B cell (primary cell): ENCODE measurements at regions not wholly inside any gene's neighbourhood (a gene's known extent, or its start where the extent isn't known, plus 50 kb on each side); places are given as distances from the start of the nearest gene placed in this dataset.

Experiments
- ATAC-seq: fragments of 200-7000 bp; cut with Tn5 transposase; one replicate; pipeline ENCODE4 v1.10.0; 2021; ENCODE audit warnings: low read depth, mild to moderate bottlenecking, moderate number of reproducible peaks, moderate library complexity
- CTCF ChIA-PET: fragments of 350-600 bp; sonication (Branson Sonifier 250); formaldehyde crosslinking; loops from one replicate; lab custom pipeline; 2021; ENCODE audit warnings: antibody characterized with exemption, inconsistent platforms; lab: Charles Lee
- POLR2A ChIA-PET: fragments of 350-600 bp; sonication (Branson Sonifier 250); formaldehyde crosslinking; loops from one replicate; lab custom pipeline; 2021; ENCODE audit warnings: antibody characterized with exemption; lab: Charles Lee
- DNase-seq: peaks from one replicate; pipeline ENCODE4 v3.0.0; 2013
- H2AFZ ChIP-seq: 2 replicates; pipeline ENCODE4 v1.6.1; 2012; ENCODE audit warnings: mild to moderate bottlenecking, low read depth, low read length; ENCODE audit not compliant: insufficient read depth, poor library complexity, severe bottlenecking
- H3K27ac ChIP-seq, 2 donors: 1 replicate in 1 of 2; 2 replicates in 1 of 2; pipeline ENCODE4 v1.5.1; 2012 to 2013; ENCODE audit warnings: low read length in 2 of 2, mild to moderate bottlenecking in 2 of 2, moderate library complexity in 1 of 2
- H3K27me3 ChIP-seq, 4 experiments: fragments of 200-600 bp in 1 of 4; sonication (generic) in 1 of 4; replicated peaks in 1 of 4; 1 replicate in 2 of 4; 2 replicates in 2 of 4; pipeline versions ENCODE4 v1.6.1 to v1.7.0; 2013 to 2016; ENCODE audit warnings: low read length in 3 of 4, mild to moderate bottlenecking in 2 of 4, mixed read lengths in 1 of 4, moderate library complexity in 1 of 4; ENCODE audit not compliant: insufficient read depth in 4 of 4, control insufficient read depth in 3 of 4; ENCODE audit errors: control extremely low read depth in 1 of 4
- H3K36me3 ChIP-seq, 2 experiments: replicated peaks in 1 of 2; 1 replicate in 1 of 2; 2 replicates in 1 of 2; pipeline versions ENCODE4 v1.6.1 to v1.7.1; 2013; ENCODE audit warnings: low read length in 1 of 2; ENCODE audit not compliant: insufficient read depth in 2 of 2, control insufficient read depth in 1 of 2; ENCODE audit errors: control extremely low read depth in 1 of 2, extremely low read depth in 1 of 2
- H3K4me1 ChIP-seq, 2 donors: fragments of 200-600 bp in 1 of 2; sonication (generic) in 1 of 2; 1 replicate in 1 of 2; 2 replicates in 1 of 2; pipeline versions ENCODE4 v1.5.1 to v1.6.1; 2013 to 2017; ENCODE audit warnings: low read length in 2 of 2; ENCODE audit not compliant: control insufficient read depth in 2 of 2, insufficient read depth in 2 of 2
- H3K4me2 ChIP-seq: replicated peaks from 2 replicates; pipeline ENCODE3; 2012; ENCODE audit warnings: mild to moderate bottlenecking, low read depth, low read length; ENCODE audit not compliant: poor library complexity, severe bottlenecking
- H3K4me3 ChIP-seq, 5 experiments: fragments of 200-600 bp in 1 of 5; sonication (generic) in 1 of 5; 1 replicate in 3 of 5; 2 replicates in 2 of 5; pipeline versions ENCODE4 v1.5.1 to v1.7.0; 2011 to 2016; ENCODE audit warnings: low read length in 4 of 5, mild to moderate bottlenecking in 4 of 5, low read depth in 2 of 5, control low read depth in 1 of 5, moderate library complexity in 1 of 5; ENCODE audit not compliant: insufficient read depth in 1 of 5; ENCODE audit errors: control extremely low read depth in 1 of 5, extremely low read depth in 1 of 5
- H3K79me2 ChIP-seq: fragments of 200-600 bp; sonication (generic); one replicate; pipeline ENCODE4 v1.6.0; 2016; ENCODE audit warnings: low read length; ENCODE audit not compliant: control insufficient read depth, insufficient read depth
- H3K9ac ChIP-seq: fragments of 200-600 bp; sonication (generic); 2 replicates; pipeline ENCODE4 v1.6.1; 2017; ENCODE audit warnings: mild to moderate bottlenecking, low read length, moderate library complexity
- H3K9me3 ChIP-seq, 3 donors: one replicate each; pipeline versions ENCODE4 v1.6.1 to v1.7.1; 2013; ENCODE audit warnings: low read length in 2 of 3; ENCODE audit not compliant: control insufficient read depth in 2 of 3, insufficient read depth in 1 of 3; ENCODE audit errors: control extremely low read depth in 1 of 3
- H4K20me1 ChIP-seq: 2 replicates; pipeline ENCODE4 v1.6.0; 2012; ENCODE audit warnings: mild to moderate bottlenecking, low read length; ENCODE audit not compliant: insufficient read depth, control insufficient read depth, poor library complexity, severe bottlenecking
- H3K27ac Mint-ChIP-seq: one replicate; pipeline ENCODE4 v1.8.0; 2021; ENCODE audit warnings: mixed read lengths
- H3K27me3 Mint-ChIP-seq: one replicate; pipeline ENCODE4 v1.8.0; 2021; ENCODE audit warnings: mixed read lengths
- H3K4me1 Mint-ChIP-seq: one replicate; pipeline ENCODE4 v1.8.0; 2021; ENCODE audit warnings: mixed read lengths
- H3K4me3 Mint-ChIP-seq: one replicate; pipeline ENCODE4 v1.8.0; 2021; ENCODE audit warnings: mixed read lengths
- H3K9me3 Mint-ChIP-seq: one replicate; pipeline ENCODE4 v1.8.0; 2022; ENCODE audit warnings: mixed read lengths; ENCODE audit not compliant: insufficient read depth
- CTCF ChIP-seq: fragments of 200-600 bp; IDR thresholded peaks from one replicate; pipeline ENCODE4 v1.8.0; 2022; ENCODE audit warnings: antibody characterized with exemption, mild to moderate bottlenecking
- EZH2 ChIP-seq: IDR thresholded peaks from 2 replicates; pipeline ENCODE4 v1.6.1; 2012; ENCODE audit warnings: borderline replicate concordance, low read depth, mild to moderate bottlenecking, moderate library complexity, low read length; ENCODE audit not compliant: insufficient read depth, poor library complexity, severe bottlenecking
- WGBS: methylation state at CpG from one replicate; pipeline ENCODE4 v1.1.5; 2013; ENCODE audit warnings: missing lambda C conversion rate; ENCODE audit not compliant: insufficient coverage; 5-methylcytosine and 5-hydroxymethylcytosine counted together
- intact Hi-C: fragments of 100-400 bp; cut with micrococcal nuclease; formaldehyde crosslinking; loops from one replicate; pipeline ENCODE4 v1.10.0; 2022

- Histone ChIP-seq H3K9me3 (peaks cover 0 to 11% (median 5%) of the 10 kb centered on the region in 3 donors), H3K4me3 (no peak overlapping the region), H3K4me2 (no peak overlapping the region), H4K20me1 (no peaks in the 10 kb centered on the region), H3K4me1 (no peaks in the 10 kb centered on the region), H2AFZ (no peak overlapping the region), H3K79me2 (no peaks in the 10 kb centered on the region), H3K27ac (no peak overlapping the region), H3K27me3 (no peaks in the 10 kb centered on the region), H3K36me3 (no peaks in the 10 kb centered on the region), H3K9ac (no peak overlapping the region)
- peaks cover 10% of the 10 kb centered on the region for H3K9me3 Mint-ChIP-seq
- intact Hi-C loops: no loop called here
- no peaks in the 10 kb centered on the region for H3K4me1 Mint-ChIP-seq
- no peaks in the 10 kb centered on the region for H3K27me3 Mint-ChIP-seq
- no peak overlapping the region for H3K4me3 Mint-ChIP-seq
- WGBS: 97% methylated on average over 9 of the region's 13 CpGs
- ATAC-seq (no peak), DNase-seq (no peak)
- no peak overlapping the region for H3K27ac Mint-ChIP-seq
- ChIA-PET CTCF (no interaction called here), POLR2A (no interaction called here)
- no peak for TF ChIP-seq EZH2
- no peak for TF ChIP-seq CTCF
Measured at GRCh38 chr3:5540532-5540931, 353.0 kb downstream of the EDEM1 start.

- H3K4me3 Mint-ChIP-seq: no peak overlapping the region
- ATAC-seq: no peak
- no peaks in the 10 kb centered on the region for H4K20me1 ChIP-seq
- CTCF ChIA-PET: no interaction called here
- POLR2A ChIA-PET: no interaction called here
- no peaks in the 10 kb centered on the region for H3K79me2 ChIP-seq
- H3K4me1 Mint-ChIP-seq: no peaks in the 10 kb centered on the region
- no peak overlapping the region for H3K4me2 ChIP-seq
- H3K9me3 ChIP-seq: peaks cover 5 to 20% (median 5%) of the 10 kb centered on the region in 3 donors
- no peaks in the 10 kb centered on the region for H3K27me3 ChIP-seq
- no peaks in the 10 kb centered on the region for H3K27me3 Mint-ChIP-seq
- no CpG with 5 or more reads among the region's 2 CpGs for WGBS
- H3K4me3 ChIP-seq: no peak overlapping the region
- no peaks in the 10 kb centered on the region for H3K4me1 ChIP-seq
- no peak overlapping the region for H3K9ac ChIP-seq
- no peak overlapping the region for H3K27ac ChIP-seq
- H2AFZ ChIP-seq: no peak overlapping the region
- TF ChIP-seq CTCF (no peak), EZH2 (no peak)
- DNase-seq: no peak
- peaks cover 16% of the 10 kb centered on the region for H3K9me3 Mint-ChIP-seq
- no peaks in the 10 kb centered on the region for H3K36me3 ChIP-seq
- no peak overlapping the region for H3K27ac Mint-ChIP-seq
- intact Hi-C loops: no loop called here
Measured at GRCh38 chr3:5542472-5542871, 355.0 kb downstream of the EDEM1 start.
